HG03565 (cell line): ENCODE measurements at regions not wholly inside any gene's neighbourhood (a gene's known extent, or its start where the extent isn't known, plus 50 kb on each side); places are given as distances from the start of the nearest gene placed in this dataset.

Source experiments
- ATAC-seq: cut with Tn5 transposase; IDR thresholded peaks from one replicate; pipeline ENCODE4 v1.9.1; 2021; ENCODE audit warnings: mild to moderate bottlenecking, moderate library complexity; ENCODE audit not compliant: unreplicated experiment

DNA sequence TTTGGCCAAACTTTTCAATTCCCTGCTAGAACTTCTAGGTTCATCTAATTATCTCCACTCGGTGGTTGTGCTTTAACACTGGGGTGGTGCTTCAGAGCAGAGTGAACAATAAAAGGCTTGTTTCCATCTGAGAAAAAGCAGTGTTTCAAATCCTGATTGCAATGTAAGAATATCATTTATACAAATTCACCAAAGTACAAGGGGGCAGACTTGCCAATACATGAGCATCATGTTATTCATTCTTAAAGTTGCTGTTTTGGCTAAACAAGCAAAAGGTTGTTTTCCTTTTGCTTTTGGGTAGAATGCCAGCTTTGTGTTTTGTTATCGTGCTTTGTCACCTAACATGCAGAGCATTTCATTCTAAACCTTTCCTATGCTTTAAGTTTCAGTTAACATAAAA lies 78.5 kb upstream of the UBAC2 start:
- ATAC-seq: no peak

- ATAC-seq: no peak
Observed at GRCh38 chr13:99123101-99124045, 77.3 kb upstream of the UBAC2 start.

DNA sequence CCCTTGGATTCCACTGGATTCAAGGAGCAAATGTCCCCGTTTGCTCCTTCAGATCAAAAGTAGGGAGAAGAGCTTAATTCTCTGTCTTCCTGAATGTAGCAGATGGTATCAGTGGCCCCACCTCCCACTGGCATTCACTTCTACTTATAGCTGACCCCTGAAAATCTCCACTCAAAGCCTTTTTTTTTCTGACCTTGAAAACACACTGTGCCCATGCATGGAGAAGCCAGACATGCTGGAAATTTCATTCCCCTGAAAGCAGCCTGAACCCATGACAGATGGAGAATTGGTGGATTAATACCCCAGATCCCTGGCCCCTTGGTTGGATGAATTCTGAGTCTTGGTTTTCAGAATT lies 76.6 kb upstream of the UBAC2 start:
- ATAC-seq: no peak

- ATAC-seq: peak; percentile 80
Observed at GRCh38 chr13:99124794-99125316, 75.8 kb upstream of the UBAC2 start.

GRCh38 chr13:99125326-99125915 lies 75.2 kb upstream of the UBAC2 start:
- ATAC-seq: no peak

- no peak for ATAC-seq
Observed at GRCh38 chr13:99126821-99127220, 73.8 kb upstream of the UBAC2 start.

DNA sequence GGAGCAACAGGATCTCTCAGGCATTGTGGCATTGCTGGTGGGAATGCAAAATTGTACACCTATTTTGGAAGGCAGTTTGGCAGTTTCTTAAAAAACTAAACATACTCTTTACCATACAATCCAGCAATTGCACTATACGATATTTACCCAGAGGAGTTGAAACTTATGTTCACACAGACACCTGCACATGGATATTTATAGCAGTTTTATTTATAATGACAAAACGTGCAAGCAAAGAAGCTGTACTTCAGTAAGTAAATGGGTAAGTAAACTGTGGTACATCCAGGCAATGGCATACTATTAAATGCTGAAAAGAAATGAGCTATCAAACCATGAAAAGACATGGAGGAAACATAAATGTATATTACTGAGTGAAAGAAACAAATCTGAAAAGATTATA lies 71.6 kb upstream of the UBAC2 start:
- no peak for ATAC-seq

DNA sequence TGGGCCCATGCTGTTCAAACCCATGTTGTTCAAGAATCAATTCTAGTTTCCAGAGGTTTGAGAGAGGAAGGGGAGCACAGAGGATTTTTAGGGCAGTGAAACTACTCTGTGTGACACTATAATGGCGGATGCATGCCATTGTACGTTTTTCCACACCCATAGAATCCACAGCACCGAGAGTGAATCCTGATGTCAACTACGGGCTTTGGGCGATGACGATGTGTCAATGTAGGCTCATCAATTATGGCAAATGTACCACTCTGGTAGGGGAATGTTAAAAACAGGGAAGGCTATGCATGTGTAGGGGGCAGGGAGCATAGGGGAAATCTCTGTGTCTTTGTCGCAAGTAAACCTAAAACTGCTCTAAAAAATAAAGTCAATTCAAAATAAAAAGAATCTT lies 70.7 kb upstream of the UBAC2 start:
- ATAC-seq: no peak

GRCh38 chr13:99131410-99131809 lies 69.2 kb upstream of the UBAC2 start:
- ATAC-seq: no peak

DNA sequence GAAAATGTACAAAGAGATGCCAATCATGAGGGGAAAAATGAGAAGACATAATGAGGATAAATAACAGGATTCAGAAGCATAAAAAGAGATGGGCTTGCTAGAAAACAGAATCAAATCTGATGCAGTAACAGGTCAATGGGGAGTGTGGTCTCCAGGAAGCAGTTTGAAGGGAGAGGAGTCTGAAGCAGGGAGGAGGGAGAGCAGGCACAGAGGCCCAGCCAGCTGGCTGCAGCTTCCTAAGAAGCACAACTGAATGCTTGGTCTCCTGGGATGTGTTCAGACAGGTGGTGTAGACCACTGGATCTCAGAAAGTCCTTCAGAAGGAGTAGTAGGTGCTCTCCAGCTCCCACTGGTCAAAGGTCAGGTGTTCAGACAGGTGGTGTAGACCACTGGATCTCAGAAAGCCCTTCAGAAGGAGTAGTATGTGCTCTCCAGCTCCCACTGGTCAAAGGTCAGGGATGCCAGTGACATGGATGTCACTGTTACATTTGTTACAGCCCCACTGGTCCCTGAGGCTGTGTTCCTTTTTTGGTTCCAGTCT lies 68.3 kb upstream of the UBAC2 start:
- no peak for ATAC-seq

DNA sequence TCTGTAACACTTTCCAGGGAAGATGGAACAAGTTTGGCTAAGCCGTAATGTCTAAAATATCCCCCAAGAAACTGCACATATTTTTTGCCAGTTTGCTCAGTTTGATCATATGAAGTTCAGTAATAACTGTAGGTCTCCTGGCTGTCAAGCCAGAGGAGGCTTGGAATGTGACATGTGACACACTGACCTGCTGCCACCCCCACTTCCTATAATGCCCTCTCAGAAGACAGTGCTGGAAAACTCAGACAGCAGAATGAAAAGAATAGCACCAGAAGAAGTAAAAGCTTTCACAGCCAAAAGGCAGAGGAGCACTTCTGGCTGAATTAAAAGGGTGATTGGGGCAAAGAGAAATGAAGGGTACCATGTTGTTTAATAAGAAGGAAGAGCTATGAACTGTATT lies 67.4 kb upstream of the UBAC2 start:
- ATAC-seq: no peak

DNA sequence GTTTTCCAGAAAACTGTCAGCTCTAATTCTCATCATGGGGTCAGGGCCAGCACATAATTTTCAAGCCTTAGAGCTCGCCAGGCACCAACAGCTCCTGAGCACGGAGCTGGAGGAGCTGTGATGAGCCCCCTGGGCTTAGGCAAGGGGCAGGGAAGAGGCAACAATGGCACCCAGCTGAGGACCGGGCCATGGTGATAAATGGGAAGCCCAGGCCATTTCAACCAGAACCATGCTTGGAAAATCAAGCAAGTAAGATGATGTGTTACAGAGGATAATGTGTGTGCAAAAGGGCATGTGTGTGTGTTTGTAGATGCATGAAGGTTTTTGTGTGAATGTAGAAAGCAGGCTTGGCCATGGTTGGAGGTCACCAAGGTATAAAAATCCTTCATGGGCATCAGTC lies 66.8 kb upstream of the UBAC2 start:
- no peak for ATAC-seq

DNA sequence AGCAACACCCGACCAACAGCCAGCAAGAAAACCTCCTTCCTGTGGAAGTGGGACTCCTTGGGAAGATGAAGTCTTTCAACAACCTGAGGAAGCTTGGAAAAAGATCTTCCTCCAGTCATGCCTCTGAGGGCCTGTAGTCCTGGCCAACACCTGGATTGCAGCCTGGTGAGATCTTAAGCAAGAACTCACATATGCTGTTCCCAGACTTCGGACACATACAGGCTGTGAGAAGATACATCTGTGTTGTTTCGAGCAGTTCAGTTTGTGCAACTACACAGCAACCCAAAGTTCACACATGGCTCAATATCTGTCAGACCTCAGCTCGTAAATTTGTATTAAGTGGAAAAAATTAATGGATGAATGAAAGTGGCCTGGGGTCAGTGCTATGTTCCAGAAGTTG lies 65.1 kb upstream of the UBAC2 start:
- no peak for ATAC-seq

- no peak for ATAC-seq
Observed at GRCh38 chr13:99136427-99136954, 64.2 kb upstream of the UBAC2 start.

- ATAC-seq: no peak
Observed at GRCh38 chr13:99140831-99141230, 59.8 kb upstream of the UBAC2 start.

DNA sequence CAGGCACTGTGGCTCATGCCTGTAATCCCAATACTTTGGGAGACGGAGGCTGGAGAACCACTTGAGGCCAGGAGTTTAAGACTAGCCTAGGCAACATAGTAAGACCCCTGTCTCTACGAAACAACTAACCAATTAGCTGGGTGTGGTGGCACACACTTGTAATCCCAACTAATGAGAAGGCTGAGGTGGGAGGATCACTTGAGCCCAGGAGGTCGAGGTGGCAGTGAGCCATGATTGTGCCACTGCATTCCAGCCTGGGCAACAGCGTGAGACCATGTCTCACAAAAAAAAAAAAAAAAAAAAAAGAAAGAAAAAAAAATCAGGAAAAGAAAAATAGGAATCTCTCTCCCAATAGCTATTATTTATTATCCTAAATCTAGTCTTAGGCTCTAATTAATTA lies 56.8 kb upstream of the UBAC2 start:
- no peak for ATAC-seq

DNA sequence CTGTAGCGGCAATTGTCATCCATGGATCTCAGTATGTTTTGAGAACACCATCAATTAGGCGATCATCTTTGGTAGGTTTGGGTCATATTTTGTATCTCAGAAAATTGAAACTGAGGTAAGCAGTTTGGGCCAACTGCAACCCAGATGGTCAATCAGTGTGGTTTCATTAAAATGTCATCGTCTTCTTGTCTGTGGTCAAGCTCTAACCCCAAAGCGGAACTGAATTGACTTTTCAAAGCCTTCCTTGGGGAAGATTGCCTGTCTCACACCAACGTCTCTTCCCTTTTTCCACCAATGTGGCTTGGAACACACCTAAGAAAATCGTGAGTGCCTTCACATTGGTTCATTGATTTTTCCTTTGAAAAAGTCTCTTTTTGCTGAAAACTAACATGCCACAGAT lies 56.3 kb upstream of the UBAC2 start:
- ATAC-seq: peak; percentile 85

DNA sequence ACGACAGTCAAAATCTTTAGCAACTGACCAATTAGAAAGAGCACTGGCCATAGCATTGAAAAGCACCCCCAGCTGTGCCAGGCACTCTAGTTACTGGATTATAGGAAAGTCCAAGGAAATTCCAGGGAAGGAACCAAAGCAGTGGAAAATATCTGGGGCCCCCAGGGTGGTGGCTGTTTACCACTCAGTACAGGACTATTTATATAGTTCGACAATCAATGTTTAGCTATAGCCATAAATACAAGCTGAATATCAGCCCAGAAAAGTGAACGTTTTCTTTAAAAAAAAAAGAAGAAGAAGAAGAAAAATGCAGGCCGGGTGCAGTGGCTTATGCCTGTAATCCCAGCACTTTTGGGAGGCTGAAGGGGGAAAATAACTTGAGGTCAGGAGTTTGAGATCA lies 55.2 kb upstream of the UBAC2 start:
- no peak for ATAC-seq

DNA sequence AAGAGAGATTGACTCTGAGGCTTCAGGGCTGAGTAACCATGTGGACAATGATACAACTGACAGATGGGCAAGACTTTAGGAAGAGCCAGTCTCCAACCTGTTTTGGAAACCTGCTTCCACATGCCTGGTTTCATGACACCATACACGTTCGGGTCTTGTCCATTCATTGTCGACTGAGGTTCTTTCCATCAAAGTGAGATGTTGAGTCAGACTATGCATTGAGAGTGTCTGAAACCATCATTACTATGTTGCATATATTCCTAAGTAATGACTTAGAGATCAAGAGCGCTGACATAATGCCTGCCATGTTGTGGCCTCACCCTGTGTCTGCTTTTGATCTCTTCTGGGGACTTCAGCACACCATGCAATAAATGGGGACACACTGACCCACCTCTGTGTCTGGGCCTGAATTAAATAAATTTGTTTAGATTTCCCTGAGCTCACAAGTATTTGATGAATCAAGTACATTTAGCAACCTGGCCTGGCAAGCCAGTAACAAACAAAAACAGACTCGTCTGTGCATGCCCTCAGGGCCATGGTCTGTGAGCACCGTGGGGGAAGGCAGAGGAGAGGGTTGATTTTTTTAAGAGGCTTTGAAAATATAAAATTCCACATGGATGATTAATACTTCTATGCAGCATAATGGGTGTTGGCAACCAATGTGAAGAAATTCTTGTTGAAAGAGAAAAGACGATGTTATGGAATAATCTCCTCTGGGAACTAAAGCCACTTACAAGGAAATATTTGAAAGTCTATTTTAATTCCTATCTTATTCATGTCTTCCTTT lies 49.9 kb upstream of the UBAC2 start:
- no peak for ATAC-seq
